HUDEP-2 (cell line): ENCODE measurements at regions not wholly inside any gene's neighbourhood (a gene's known extent, or its start where the extent isn't known, plus 50 kb on each side); places are given as distances from the start of the nearest gene placed in this dataset.

Experiments
- DNase-seq, 76 experiments: peaks; one replicate each; lab custom pipeline; 2025; ENCODE audit not compliant: unreplicated experiment in 76 of 76; lab: John Stamatoyannopoulos, UW

- no peak for DNase-seq
Measured at GRCh38 chr4:135344492-135344891, 1142.9 kb upstream of the PABPC4L start.

- DNase-seq = no peak
Measured at GRCh38 chr4:135338181-135338580, 1136.6 kb upstream of the PABPC4L start.

GRCh38 chr4:135325264-135325663 lies 1123.7 kb upstream of the PABPC4L start:
- DNase-seq = no peak

- no peak for DNase-seq
Measured at GRCh38 chr4:135319685-135320084, 1118.1 kb upstream of the PABPC4L start.

- DNase-seq = no peak
Measured at GRCh38 chr4:135316266-135316779, 1114.7 kb upstream of the PABPC4L start.

- no peak for DNase-seq
Measured at GRCh38 chr4:135290136-135290535, 1088.5 kb upstream of the PABPC4L start.

GRCh38 chr4:135283934-135284333 lies 1082.3 kb upstream of the PABPC4L start:
- no peak for DNase-seq

- no peak for DNase-seq
Measured at GRCh38 chr4:135282676-135283075, 1081.1 kb upstream of the PABPC4L start.

- no peak for DNase-seq
Measured at GRCh38 chr4:135281230-135281629, 1079.6 kb upstream of the PABPC4L start.

GRCh38 chr4:135277980-135278315 lies 1076.4 kb upstream of the PABPC4L start:
- no peak for DNase-seq

- no peak for DNase-seq
Measured at GRCh38 chr4:135277068-135277979, 1075.7 kb upstream of the PABPC4L start.

GRCh38 chr4:135274416-135274815 lies 1072.8 kb upstream of the PABPC4L start:
- no peak for DNase-seq

GRCh38 chr4:135269125-135269890 lies 1067.7 kb upstream of the PABPC4L start:
- DNase-seq = no peak

- DNase-seq = no peak
Measured at GRCh38 chr4:135268369-135268768, 1066.8 kb upstream of the PABPC4L start.

- DNase-seq = no peak
Measured at GRCh38 chr4:135267148-135267865, 1065.7 kb upstream of the PABPC4L start.

- DNase-seq = no peak
Measured at GRCh38 chr4:135256111-135256510, 1054.5 kb upstream of the PABPC4L start.

- no peak for DNase-seq
Measured at GRCh38 chr4:135250040-135250439, 1048.5 kb upstream of the PABPC4L start.

- DNase-seq = no peak
Measured at GRCh38 chr4:135249024-135249423, 1047.4 kb upstream of the PABPC4L start.

GRCh38 chr4:135244696-135245095 lies 1043.1 kb upstream of the PABPC4L start:
- no peak for DNase-seq

- no peak for DNase-seq
Measured at GRCh38 chr4:135244056-135244455, 1042.5 kb upstream of the PABPC4L start.

- DNase-seq = no peak
Measured at GRCh38 chr4:135240796-135241195, 1039.2 kb upstream of the PABPC4L start.
